Activated CD8-positive, alpha-beta memory T cell treated with anti-CD3 and anti-CD28 coated beads, Interleukin-2, amount 50 U/mL, for 48 hours (primary cell): ENCODE measurements at regions not wholly inside any gene's neighbourhood (a gene's known extent, or its start where the extent isn't known, plus 50 kb on each side); places are given as distances from the start of the nearest gene placed in this dataset.

Experiments used
- DNase-seq: peaks from one replicate; pipeline ENCODE4 v3.0.0-alpha.2; 2020

- no peak for DNase-seq
Observed at GRCh38 chr6:27053738-27054137, 193.8 kb upstream of the PRSS16 start.

- no peak for DNase-seq
Observed at GRCh38 chr6:27056615-27057014, 190.9 kb upstream of the PRSS16 start.

- DNase-seq: no peak
Observed at GRCh38 chr6:27059621-27060425, 187.7 kb upstream of the PRSS16 start.

- DNase-seq: no peak
Observed at GRCh38 chr6:27061235-27061993, 186.1 kb upstream of the PRSS16 start.

GRCh38 chr6:27062755-27063154 is 184.7 kb upstream of the PRSS16 start:
- DNase-seq: no peak

GRCh38 chr6:27065183-27065582 is 182.3 kb upstream of the PRSS16 start:
- DNase-seq: no peak

- no peak for DNase-seq
Observed at GRCh38 chr6:27066381-27066780, 181.1 kb upstream of the PRSS16 start.

- DNase-seq: no peak
Observed at GRCh38 chr6:27066802-27067201, 180.7 kb upstream of the PRSS16 start.

- no peak for DNase-seq
Observed at GRCh38 chr6:27073441-27073840, 174.1 kb upstream of the PRSS16 start.

GRCh38 chr6:27076116-27076515 is 171.4 kb upstream of the PRSS16 start:
- DNase-seq: no peak

- peak; percentile 58 for DNase-seq
Observed at GRCh38 chr6:27078734-27079357, 168.7 kb upstream of the PRSS16 start.

GRCh38 chr6:27081188-27081587 is 166.3 kb upstream of the PRSS16 start:
- no peak for DNase-seq

GRCh38 chr6:27081931-27082330 is 165.6 kb upstream of the PRSS16 start:
- no peak for DNase-seq

- no peak for DNase-seq
Observed at GRCh38 chr6:27088068-27088467, 159.4 kb upstream of the PRSS16 start.

- DNase-seq: peak; percentile 76
Observed at GRCh38 chr6:27091661-27092315, 155.7 kb upstream of the PRSS16 start.

- no peak for DNase-seq
Observed at GRCh38 chr6:27092316-27092692, 155.2 kb upstream of the PRSS16 start.

- no peak for DNase-seq
Observed at GRCh38 chr6:27095914-27096313, 151.6 kb upstream of the PRSS16 start.

GRCh38 chr6:27096834-27097511 is 150.5 kb upstream of the PRSS16 start:
- DNase-seq: peak; percentile 80

- no peak for DNase-seq
Observed at GRCh38 chr6:27098956-27099355, 148.5 kb upstream of the PRSS16 start.

- no peak for DNase-seq
Observed at GRCh38 chr6:27100921-27101320, 146.6 kb upstream of the PRSS16 start.

GRCh38 chr6:27101824-27102223 is 145.7 kb upstream of the PRSS16 start:
- no peak for DNase-seq

GRCh38 chr6:27106382-27106781 is 141.1 kb upstream of the PRSS16 start:
- DNase-seq: no peak

GRCh38 chr6:27111743-27112142 is 135.8 kb upstream of the PRSS16 start:
- DNase-seq: no peak
